K562 (cell line): ENCODE measurements at regions not wholly inside any gene's neighbourhood (a gene's known extent, or its start where the extent isn't known, plus 50 kb on each side); places are given as distances from the start of the nearest gene placed in this dataset.

ENCODE experiments used
- CTCF ChIP-seq, 3 experiments: IDR thresholded peaks in 2 of 3; conservative IDR thresholded peaks in 1 of 3; 2 replicates each; pipeline ENCODE4 v1.5.1; 2011 to 2012; ENCODE audit warnings: low read length in 3 of 3, mild to moderate bottlenecking in 3 of 3, control low read depth in 2 of 3, improper control_type of control experiment in 1 of 3, inconsistent platforms in 1 of 3, low read depth in 1 of 3, mixed read lengths in 1 of 3, moderate library complexity in 1 of 3; ENCODE audit not compliant: insufficient read depth in 2 of 3
- DPF2 ChIP-seq: fragments of 450-650 bp; IDR thresholded peaks from 2 replicates; pipeline ENCODE4 v1.6.1; 2016
- FOS ChIP-seq: IDR thresholded peaks from 3 replicates; pipeline ENCODE4 v1.6.1; 2011; ENCODE audit not compliant: insufficient read length; ENCODE audit errors: extremely low read depth
- HNRNPH1 ChIP-seq: fragments of 200-400 bp; formaldehyde crosslinking; optimal IDR thresholded peaks from 2 replicates; pipeline ENCODE3; 2017; ENCODE audit warnings: low read depth, mild to moderate bottlenecking, low read length, moderate library complexity
- NR2C2 ChIP-seq, 2 experiments: fragments of 200-800 bp in 1 of 2; sonication (Bioruptor generic) in 1 of 2; sonication (generic) in 1 of 2; formaldehyde crosslinking in 1 of 2; IDR thresholded peaks; 2 replicates each; pipeline versions ENCODE4 v1.6.1 to v1.8.0; 2016 to 2022; ENCODE audit warnings: mild to moderate bottlenecking in 1 of 2, missing compliant biosample characterization in 1 of 2, missing genetic modification characterization in 1 of 2, missing genetic modification reagents in 1 of 2
- POLR2AphosphoS5 ChIP-seq: IDR thresholded peaks from 2 replicates; pipeline ENCODE4 v1.6.1; 2011; ENCODE audit warnings: mild to moderate bottlenecking, low read depth, low read length, moderate library complexity; ENCODE audit not compliant: control insufficient read depth, insufficient read depth
- SP1 ChIP-seq: sonication (generic); formaldehyde crosslinking; IDR thresholded peaks from 2 replicates; pipeline ENCODE4 v1.8.1; 2022; ENCODE audit warnings: mild to moderate bottlenecking, missing genetic modification reagents
- USF1 ChIP-seq: sonication (generic); formaldehyde crosslinking; IDR thresholded peaks from 2 replicates; pipeline ENCODE4 v1.9.0; 2022; ENCODE audit warnings: mild to moderate bottlenecking, missing genetic modification reagents
- TF ChIP-seq, protein P1 (sequence below): IDR thresholded peaks from 2 replicates; pipeline ENCODE4 v1.6.1; 2012; ENCODE audit warnings: low read depth, low read length, improper control_type of control experiment, borderline replicate concordance

DNA sequence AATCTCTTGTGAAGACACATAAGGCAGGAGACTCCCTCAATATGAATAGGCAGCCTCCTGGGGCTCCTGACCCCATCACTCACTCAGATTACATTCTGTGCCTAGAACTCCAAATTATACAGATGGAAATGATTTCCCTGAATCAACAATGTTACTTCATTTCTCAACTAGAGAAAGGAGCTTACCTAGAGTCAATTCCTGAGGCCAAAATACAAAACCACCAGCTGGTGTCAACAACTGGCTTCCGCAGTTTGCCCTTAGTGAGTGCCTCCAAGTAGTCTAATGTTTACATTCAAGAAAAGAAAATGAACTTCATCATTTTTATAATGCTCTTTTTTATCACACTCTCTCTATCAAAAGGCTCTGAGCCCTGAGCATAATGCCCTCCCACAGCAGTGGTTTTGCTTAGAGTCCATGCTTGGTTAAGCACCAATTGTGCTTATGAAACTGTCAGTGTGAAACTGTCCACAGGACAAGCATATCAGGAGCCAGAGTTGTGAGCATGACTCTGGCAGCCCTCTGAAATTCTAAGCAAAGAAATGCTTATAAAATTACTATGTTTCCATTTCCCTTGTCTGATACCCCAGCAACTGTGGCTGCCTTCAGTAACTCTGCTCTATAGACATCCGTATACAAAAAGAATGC lies 305.7 kb upstream of the PKDCC start:
- TF ChIP-seq CTCF (IDR thresholded peaks at IDR 0.05 in 2 of 3, conservative IDR thresholded peaks at IDR 0.05 in 1 of 3; ENCODE audit: insufficient read depth in 2 of 3, low read depth in 1 of 3, low read length in 3 of 3), result no peak
- TF ChIP-seq USF1 (CRISPR knock-in tag), result no peak
- TF ChIP-seq NR2C2 (CRISPR knock-in tag; IDR thresholded peaks at IDR 0.05), result no peak
- no peak for TF ChIP-seq NR2C2 (tag; IDR thresholded peaks at IDR 0.05)
- TF ChIP-seq, protein P1, sequence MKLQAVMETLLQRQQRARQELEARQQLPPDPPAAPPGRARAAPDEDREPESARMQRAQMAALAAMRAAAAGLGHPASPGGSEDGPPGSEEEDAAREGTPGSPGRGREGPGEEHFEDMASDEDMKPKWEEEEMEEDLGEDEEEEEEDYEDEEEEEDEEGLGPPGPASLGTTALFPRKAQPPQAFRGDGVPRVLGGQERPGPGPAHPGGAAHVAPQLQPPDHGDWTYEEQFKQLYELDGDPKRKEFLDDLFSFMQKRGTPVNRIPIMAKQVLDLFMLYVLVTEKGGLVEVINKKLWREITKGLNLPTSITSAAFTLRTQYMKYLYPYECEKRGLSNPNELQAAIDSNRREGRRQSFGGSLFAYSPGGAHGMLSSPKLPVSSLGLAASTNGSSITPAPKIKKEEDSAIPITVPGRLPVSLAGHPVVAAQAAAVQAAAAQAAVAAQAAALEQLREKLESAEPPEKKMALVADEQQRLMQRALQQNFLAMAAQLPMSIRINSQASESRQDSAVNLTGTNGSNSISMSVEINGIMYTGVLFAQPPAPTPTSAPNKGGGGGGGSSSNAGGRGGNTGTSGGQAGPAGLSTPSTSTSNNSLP, result no peak
- TF ChIP-seq DPF2, result no peak
- TF ChIP-seq HNRNPH1, result no peak
- TF ChIP-seq POLR2AphosphoS5, result no peak
- no peak for TF ChIP-seq SP1 (CRISPR knock-in tag)
- no peak for TF ChIP-seq FOS
